ENCODE measurements at regions not wholly inside any gene's neighbourhood (a gene's known extent, or its start where the extent isn't known, plus 50 kb on each side); places are given as distances from the start of the nearest gene placed in this dataset.

- TF ChIP-seq CTCF (IDR thresholded peaks at IDR 0.05) (no peak), POLR2A (IDR thresholded peaks at IDR 0.05) (no peak)
These were observed 380.3 kb downstream of the PLPP3 start for GRCh38 chr1:56199061-56199460.

Measured in testis (tissue), 2 donors.